Suprapubic skin (tissue), 4 donors: ENCODE measurements at regions not wholly inside any gene's neighbourhood (a gene's known extent, or its start where the extent isn't known, plus 50 kb on each side); places are given as distances from the start of the nearest gene placed in this dataset.

Source experiments
- DNase-seq, 2 donors: peaks; one replicate each; pipeline ENCODE4 v3.0.0-alpha.2; 2019; ENCODE audit warnings: low spot score in 2 of 2
- H3K27ac ChIP-seq: fragments of 200-600 bp; sonication (generic); one replicate; pipeline ENCODE4 v1.5.1; 2019
- H3K27me3 ChIP-seq: fragments of 200-600 bp; sonication (generic); one replicate; pipeline ENCODE4 v1.5.1; 2019
- H3K36me3 ChIP-seq: fragments of 200-600 bp; sonication (generic); one replicate; pipeline ENCODE4 v1.5.1; 2019
- H3K4me1 ChIP-seq: fragments of 200-600 bp; sonication (generic); one replicate; pipeline ENCODE4 v1.5.1; 2019
- H3K4me3 ChIP-seq: fragments of 200-600 bp; sonication (generic); one replicate; pipeline ENCODE4 v1.5.1; 2019; ENCODE audit warnings: mild to moderate bottlenecking
- H3K9me3 ChIP-seq: fragments of 200-600 bp; sonication (generic); one replicate; pipeline ENCODE4 v1.5.1; 2019
- CTCF ChIP-seq, 2 donors: fragments of 200-600 bp in 1 of 2; fragments of 450-650 bp in 1 of 2; sonication (generic) in 1 of 2; IDR thresholded peaks; one replicate each; pipeline ENCODE4 v1.5.1; 2016 to 2019; ENCODE audit warnings: antibody characterized with exemption in 2 of 2, mild to moderate bottlenecking in 1 of 2, moderate library complexity in 1 of 2
- EP300 ChIP-seq: sonication (generic); formaldehyde crosslinking; IDR thresholded peaks from one replicate; pipeline ENCODE4 v1.6.1; 2017; ENCODE audit warnings: antibody characterized with exemption
- POLR2A ChIP-seq, 2 donors: fragments of 450-650 bp; IDR thresholded peaks; one replicate each; pipeline ENCODE4 v1.6.1; 2017; ENCODE audit warnings: antibody characterized with exemption in 2 of 2, mild to moderate bottlenecking in 2 of 2, moderate library complexity in 2 of 2
- POLR2AphosphoS5 ChIP-seq, 3 donors: sonication (generic); formaldehyde crosslinking; IDR thresholded peaks; one replicate each; pipeline ENCODE4 v1.6.1; 2017; ENCODE audit warnings: antibody characterized with exemption in 3 of 3
- WGBS: methylation state at CpG from one replicate; pipeline ENCODE4 v1.1.5; 2018; 5-methylcytosine and 5-hydroxymethylcytosine counted together

- TF ChIP-seq POLR2A (IDR thresholded peaks at IDR 0.05) (no peak), POLR2AphosphoS5 (IDR thresholded peaks at IDR 0.05) (no peak)
- no peak overlapping the region for H3K27ac ChIP-seq
- no peaks in the 10 kb centered on the region for H3K4me1 ChIP-seq
- DNase-seq, result no peak
- no peak overlapping the region for H3K4me3 ChIP-seq
- no peaks in the 10 kb centered on the region for H3K9me3 ChIP-seq
- WGBS, result 79% methylated on average over 4 of the region's 4 CpGs
- no peaks in the 10 kb centered on the region for H3K36me3 ChIP-seq
- H3K27me3 ChIP-seq, result no peaks in the 10 kb centered on the region
These were observed 531.8 kb upstream of the GALNTL6 start for GRCh38 chr4:171281359-171281758.

GRCh38 chr4:171279131-171279530, 534.1 kb upstream of the GALNTL6 start:
- H3K27me3 ChIP-seq, result no peaks in the 10 kb centered on the region
- DNase-seq, result no peak
- H3K4me3 ChIP-seq, result no peak overlapping the region
- WGBS, result 56% methylated on average over 2 of the region's 2 CpGs
- no peaks in the 10 kb centered on the region for H3K36me3 ChIP-seq
- H3K27ac ChIP-seq, result no peak overlapping the region
- no peaks in the 10 kb centered on the region for H3K9me3 ChIP-seq
- TF ChIP-seq POLR2A (IDR thresholded peaks at IDR 0.05) (no peak), POLR2AphosphoS5 (IDR thresholded peaks at IDR 0.05) (no peak), EP300 (no peak), CTCF (IDR thresholded peaks at IDR 0.05) (no peak)
- H3K4me1 ChIP-seq, result no peaks in the 10 kb centered on the region

GRCh38 chr4:171266671-171267070, 546.5 kb upstream of the GALNTL6 start:
- H3K27me3 ChIP-seq, result no peaks in the 10 kb centered on the region
- no peak overlapping the region for H3K4me3 ChIP-seq
- H3K9me3 ChIP-seq, result no peaks in the 10 kb centered on the region
- no peak for DNase-seq
- H3K27ac ChIP-seq, result no peak overlapping the region
- TF ChIP-seq POLR2AphosphoS5 (IDR thresholded peaks at IDR 0.05) (no peak), CTCF (IDR thresholded peaks at IDR 0.05) (no peak), EP300 (no peak), POLR2A (IDR thresholded peaks at IDR 0.05) (no peak)
- 64% methylated on average over 6 of the region's 6 CpGs for WGBS
- H3K4me1 ChIP-seq, result no peaks in the 10 kb centered on the region
- no peaks in the 10 kb centered on the region for H3K36me3 ChIP-seq

GRCh38 chr4:171265190-171265818, 547.9 kb upstream of the GALNTL6 start:
- Histone ChIP-seq H3K9me3 (no peaks in the 10 kb centered on the region), H3K4me1 (no peaks in the 10 kb centered on the region), H3K27me3 (no peaks in the 10 kb centered on the region), H3K36me3 (no peaks in the 10 kb centered on the region), H3K4me3 (no peak overlapping the region), H3K27ac (no peak overlapping the region)
- no peak for DNase-seq
- 80% methylated on average over 1 of the region's 1 CpG for WGBS
- TF ChIP-seq EP300 (no peak), POLR2AphosphoS5 (IDR thresholded peaks at IDR 0.05) (no peak), CTCF (IDR thresholded peaks at IDR 0.05) (no peak), POLR2A (IDR thresholded peaks at IDR 0.05) (no peak)

GRCh38 chr4:171256223-171256622, 557.0 kb upstream of the GALNTL6 start:
- Histone ChIP-seq H3K4me1 (no peaks in the 10 kb centered on the region), H3K9me3 (no peaks in the 10 kb centered on the region), H3K36me3 (no peaks in the 10 kb centered on the region), H3K27ac (no peak overlapping the region), H3K4me3 (no peak overlapping the region), H3K27me3 (no peaks in the 10 kb centered on the region)
- DNase-seq, result no peak
- TF ChIP-seq POLR2AphosphoS5 (IDR thresholded peaks at IDR 0.05) (no peak), POLR2A (IDR thresholded peaks at IDR 0.05) (no peak)
- WGBS, result 76% methylated on average over 3 of the region's 3 CpGs

GRCh38 chr4:171246948-171247347, 566.3 kb upstream of the GALNTL6 start:
- Histone ChIP-seq H3K36me3 (no peaks in the 10 kb centered on the region), H3K4me1 (no peaks in the 10 kb centered on the region), H3K27me3 (no peaks in the 10 kb centered on the region), H3K4me3 (no peak overlapping the region), H3K9me3 (no peaks in the 10 kb centered on the region), H3K27ac (no peak overlapping the region)
- TF ChIP-seq EP300, result no peak
- no peak for TF ChIP-seq POLR2A (IDR thresholded peaks at IDR 0.05)
- TF ChIP-seq POLR2AphosphoS5 (IDR thresholded peaks at IDR 0.05), result no peak
- no peak for TF ChIP-seq CTCF (IDR thresholded peaks at IDR 0.05)
- DNase-seq, result no peak
